AG04450 (cell line): ENCODE measurements at regions not wholly inside any gene's neighbourhood (a gene's known extent, or its start where the extent isn't known, plus 50 kb on each side); places are given as distances from the start of the nearest gene placed in this dataset.
A peak's percentile ranks its signal among the peaks of the same experiment; 100 is the strongest.
"Not testable (repeated sequence)": the region's sequence is repeated elsewhere in the genome, so short reads cannot be mapped to it uniquely, and the experiment has no call there.

Experiments
- CTCF ChIA-PET: fragments of 300-600, 350-600 bp; formaldehyde crosslinking; extraction: SDS; loops from one replicate; lab custom pipeline; 2022; ENCODE audit warnings: antibody characterized with exemption, inconsistent platforms; lab: Charles Lee
- POLR2A ChIA-PET: fragments of 350-600 bp; formaldehyde crosslinking; extraction: SDS; loops from one replicate; lab custom pipeline; 2021; ENCODE audit warnings: antibody characterized with exemption, inconsistent platforms; lab: Yijun Ruan, JAX
- DNase-seq: peaks from one replicate; pipeline ENCODE4 v3.0.0-alpha.2; 2011; ENCODE audit warnings: low read depth, low spot score
- H3K27ac ChIP-seq: one replicate; pipeline ENCODE4 v1.5.1; 2012; ENCODE audit warnings: low read depth, low read length, control low read depth
- H3K27me3 ChIP-seq: one replicate; pipeline ENCODE4 v1.6.0; 2012; ENCODE audit warnings: low read length; ENCODE audit not compliant: control insufficient read depth, insufficient read depth
- H3K4me3 ChIP-seq: 2 replicates; pipeline ENCODE4 v1.5.1; 2011; ENCODE audit warnings: mild to moderate bottlenecking, low read depth, low read length, control low read depth
- H3K9me3 ChIP-seq: 2 replicates; pipeline ENCODE4 v1.5.1; 2012; ENCODE audit warnings: low read length; ENCODE audit not compliant: control insufficient read depth, insufficient read depth
- TF ChIP-seq, protein P1 (sequence below): IDR thresholded peaks from 2 replicates; pipeline ENCODE4 v1.5.1; 2011; ENCODE audit warnings: low read depth, low read length, control low read depth, inconsistent platforms

- H3K9me3 ChIP-seq, H3K27me3 ChIP-seq, DNase-seq, CTCF ChIA-PET, POLR2A ChIA-PET, H3K4me3 ChIP-seq, H3K27ac ChIP-seq: not testable (repeated sequence)
Observed at GRCh38 chr16:29127806-29128420, 143.1 kb downstream of the LAT start.

- Histone ChIP-seq H3K27me3 (no peaks in the 10 kb centered on the region), H3K9me3 (no peaks in the 10 kb centered on the region), H3K27ac (no peak overlapping the region), H3K4me3 (no peak overlapping the region)
- CTCF ChIA-PET, result no interaction called here
- POLR2A ChIA-PET, result no interaction called here
- DNase-seq, result no peak
- TF ChIP-seq, protein P1, sequence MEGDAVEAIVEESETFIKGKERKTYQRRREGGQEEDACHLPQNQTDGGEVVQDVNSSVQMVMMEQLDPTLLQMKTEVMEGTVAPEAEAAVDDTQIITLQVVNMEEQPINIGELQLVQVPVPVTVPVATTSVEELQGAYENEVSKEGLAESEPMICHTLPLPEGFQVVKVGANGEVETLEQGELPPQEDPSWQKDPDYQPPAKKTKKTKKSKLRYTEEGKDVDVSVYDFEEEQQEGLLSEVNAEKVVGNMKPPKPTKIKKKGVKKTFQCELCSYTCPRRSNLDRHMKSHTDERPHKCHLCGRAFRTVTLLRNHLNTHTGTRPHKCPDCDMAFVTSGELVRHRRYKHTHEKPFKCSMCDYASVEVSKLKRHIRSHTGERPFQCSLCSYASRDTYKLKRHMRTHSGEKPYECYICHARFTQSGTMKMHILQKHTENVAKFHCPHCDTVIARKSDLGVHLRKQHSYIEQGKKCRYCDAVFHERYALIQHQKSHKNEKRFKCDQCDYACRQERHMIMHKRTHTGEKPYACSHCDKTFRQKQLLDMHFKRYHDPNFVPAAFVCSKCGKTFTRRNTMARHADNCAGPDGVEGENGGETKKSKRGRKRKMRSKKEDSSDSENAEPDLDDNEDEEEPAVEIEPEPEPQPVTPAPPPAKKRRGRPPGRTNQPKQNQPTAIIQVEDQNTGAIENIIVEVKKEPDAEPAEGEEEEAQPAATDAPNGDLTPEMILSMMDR, result no peak
Observed at GRCh38 chr16:29126616-29127015, 141.8 kb downstream of the LAT start.

DNA sequence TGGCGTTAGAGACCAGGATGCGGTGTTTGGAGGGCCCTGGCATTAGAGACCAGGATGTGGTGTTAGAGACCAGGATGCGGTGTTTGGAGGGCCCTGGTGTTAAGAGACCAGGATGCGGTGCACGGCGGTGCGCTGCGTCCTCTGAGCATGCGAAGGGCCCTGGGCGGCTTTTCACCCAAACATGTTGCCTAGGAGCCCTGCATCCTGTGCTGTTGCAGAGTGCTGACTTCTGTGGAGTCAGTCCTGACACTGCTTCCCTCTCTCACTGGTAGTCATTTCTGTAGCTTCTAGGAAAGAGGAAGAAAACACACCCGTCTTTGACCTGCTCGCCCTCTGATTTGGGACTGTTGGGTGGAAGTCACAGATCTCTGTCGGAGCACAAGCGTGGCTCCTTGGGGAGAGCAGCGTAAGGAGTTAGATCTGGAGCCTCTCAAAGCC lies 141.2 kb downstream of the LAT start:
- POLR2A ChIA-PET, result no interaction called here
- CTCF ChIA-PET, result no interaction called here

GRCh38 chr16:29124828-29125227 lies 140.0 kb downstream of the LAT start:
- no peak for DNase-seq
- Histone ChIP-seq H3K27ac (no peak overlapping the region), H3K4me3 (no peak overlapping the region), H3K27me3 (no peaks in the 10 kb centered on the region), H3K9me3 (no peaks in the 10 kb centered on the region)
- ChIA-PET POLR2A (interaction anchor here (0.6 kb wide), 1 partner anchor 41 kb away, joined by 3 read pairs; no protein-coding TSS in a partner anchor), CTCF (interaction anchor here (1.2 kb wide), 1 partner anchor 10 kb away, joined by 3 read pairs; no protein-coding TSS in a partner anchor)
- TF ChIP-seq, protein P1, result no peak

More for the DNA sequence above, 141.2 kb downstream of the LAT start:
- no peak for DNase-seq
- H3K27me3 ChIP-seq, result no peaks in the 10 kb centered on the region
- no peaks in the 10 kb centered on the region for H3K9me3 ChIP-seq
- H3K27ac ChIP-seq, result no peak overlapping the region
- H3K4me3 ChIP-seq, result no peak overlapping the region
- TF ChIP-seq, protein P1, result no peak

DNA sequence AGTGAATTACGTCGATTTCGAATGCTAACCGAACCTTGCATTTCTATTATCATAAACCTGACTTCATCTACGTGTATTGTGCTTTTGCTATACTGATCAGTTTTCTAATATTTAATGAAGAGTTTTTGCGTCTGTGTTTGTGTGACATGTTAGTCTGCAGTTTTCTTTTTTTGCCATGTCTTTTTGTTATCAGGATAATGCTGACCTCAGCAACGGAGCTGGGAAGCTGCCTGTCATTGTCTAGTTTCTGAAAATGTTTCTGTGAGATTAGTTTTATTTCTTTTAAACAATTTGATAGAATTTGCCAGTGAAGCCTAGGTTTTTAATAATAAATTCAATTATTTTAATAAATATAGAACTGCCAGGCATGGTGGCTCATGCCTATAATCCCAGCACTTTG lies 139.3 kb downstream of the LAT start:
- DNase-seq, H3K27ac ChIP-seq, H3K4me3 ChIP-seq, H3K9me3 ChIP-seq, H3K27me3 ChIP-seq, CTCF ChIA-PET: not testable (repeated sequence)
- POLR2A ChIA-PET, result interaction anchor here (0.6 kb wide), 1 partner anchor 41 kb away, joined by 3 read pairs; no protein-coding TSS in a partner anchor

DNA sequence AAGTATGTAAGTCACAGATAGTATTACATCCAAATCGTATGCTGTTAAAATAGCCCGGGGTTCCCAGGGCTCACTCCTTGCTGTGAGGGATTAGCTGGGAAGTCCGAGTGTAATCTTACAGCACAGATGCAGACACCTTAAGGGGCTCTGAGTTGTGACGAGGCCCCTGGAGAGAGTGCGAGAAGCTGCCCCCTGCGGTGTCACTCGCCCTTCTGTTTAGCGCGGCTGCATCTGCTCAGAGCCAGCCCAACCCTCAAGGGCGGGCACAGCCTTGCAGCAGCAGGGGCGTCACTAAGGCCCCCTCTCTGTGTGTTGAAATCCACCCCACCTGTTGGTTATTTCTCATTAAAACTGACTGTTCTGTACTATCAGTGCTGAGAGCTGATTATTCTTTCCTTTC lies 135.8 kb downstream of the LAT start:
- H3K9me3 ChIP-seq, POLR2A ChIA-PET, H3K27me3 ChIP-seq, H3K4me3 ChIP-seq, H3K27ac ChIP-seq, DNase-seq, CTCF ChIA-PET: not testable (repeated sequence)

DNA sequence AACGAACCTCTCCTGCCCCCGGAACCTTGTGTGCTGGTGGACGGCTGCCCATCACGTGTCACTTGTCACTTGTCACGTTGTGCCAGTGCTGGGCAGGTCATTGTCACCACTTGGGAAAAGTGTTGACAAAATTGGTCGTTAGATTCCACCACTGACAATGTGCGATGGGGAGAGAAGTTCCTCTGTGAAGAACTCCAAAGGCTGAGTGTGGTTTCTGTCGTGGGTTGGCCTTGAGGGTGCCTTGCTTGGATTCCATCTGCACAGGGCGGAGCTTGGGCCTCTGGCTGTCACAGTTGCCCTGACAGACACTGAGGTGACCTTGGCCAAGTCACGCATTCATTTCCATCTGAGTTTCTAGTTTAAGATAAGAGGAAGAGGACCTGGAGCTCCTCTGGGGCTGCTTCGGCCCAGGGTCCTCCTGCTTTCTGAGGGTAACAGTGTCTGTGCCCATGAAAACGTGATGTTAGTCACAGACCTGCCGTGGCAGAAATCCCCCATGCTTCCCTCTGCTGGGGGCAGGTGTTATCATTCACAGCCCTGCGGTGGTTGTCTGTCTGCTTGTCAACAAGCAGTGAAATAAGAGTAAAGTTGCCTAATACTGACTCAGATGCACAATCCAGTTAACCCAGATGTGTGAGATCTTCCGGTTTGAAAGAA lies 133.6 kb downstream of the LAT start:
- CTCF ChIA-PET, POLR2A ChIA-PET, H3K27me3 ChIP-seq, H3K4me3 ChIP-seq, H3K9me3 ChIP-seq, DNase-seq: not testable (repeated sequence)
- peak overlapping the region; percentile 31 for H3K27ac ChIP-seq
